Activated CD8-positive, alpha-beta T cell treated with anti-CD3 and anti-CD28 coated beads for 36 hours (primary cell): ENCODE measurements at regions not wholly inside any gene's neighbourhood (a gene's known extent, or its start where the extent isn't known, plus 50 kb on each side); places are given as distances from the start of the nearest gene placed in this dataset.
A peak's percentile ranks its signal among the peaks of the same experiment; 100 is the strongest.

Source experiments
- ATAC-seq: fragments of 200-7000 bp; cut with Tn5 transposase; one replicate; pipeline ENCODE4 v1.10.0; 2021; ENCODE audit warnings: mild to moderate bottlenecking, moderate library complexity
- CTCF ChIA-PET: fragments of 350-600 bp; sonication (Branson Sonifier 250); formaldehyde crosslinking; loops from one replicate; lab custom pipeline; 2021; ENCODE audit warnings: antibody characterized with exemption; lab: Charles Lee
- POLR2A ChIA-PET: fragments of 350-600 bp; sonication (Branson Sonifier 250); formaldehyde crosslinking; loops from one replicate; lab custom pipeline; 2021; ENCODE audit warnings: antibody characterized with exemption; lab: Charles Lee
- DNase-seq: peaks from one replicate; pipeline ENCODE4 v3.0.0-alpha.2; 2020
- H3K27ac Mint-ChIP-seq: one replicate; pipeline ENCODE4 v1.8.0; 2021; ENCODE audit warnings: mild to moderate bottlenecking, mixed read lengths
- H3K27me3 Mint-ChIP-seq: one replicate; pipeline ENCODE4 v1.8.0; 2021; ENCODE audit warnings: mixed read lengths
- H3K36me3 Mint-ChIP-seq: one replicate; pipeline ENCODE4 v1.8.0; 2021; ENCODE audit warnings: low read depth, mixed read lengths
- H3K4me1 Mint-ChIP-seq: one replicate; pipeline ENCODE4 v1.8.0; 2021; ENCODE audit warnings: low read depth, mixed read lengths
- H3K4me3 Mint-ChIP-seq: one replicate; pipeline ENCODE4 v1.8.0; 2021; ENCODE audit warnings: mild to moderate bottlenecking, moderate library complexity, mixed read lengths
- H3K9me3 Mint-ChIP-seq: one replicate; pipeline ENCODE4 v1.8.0; 2021; ENCODE audit warnings: mixed read lengths
- CTCF ChIP-seq: fragments of 200-600 bp; IDR thresholded peaks from one replicate; pipeline ENCODE4 v1.8.0; 2022; ENCODE audit warnings: antibody characterized with exemption, mild to moderate bottlenecking
- intact Hi-C: fragments of 100-400 bp; cut with micrococcal nuclease; formaldehyde crosslinking; loops from one replicate; pipeline ENCODE4 v1.10.0; 2022

- Mint-ChIP-seq H3K4me3 (no peak overlapping the region), H3K4me1 (peaks cover 17% of the 10 kb centered on the region), H3K9me3 (peaks cover 7% of the 10 kb centered on the region), H3K27ac (no peak overlapping the region), H3K27me3 (no peaks in the 10 kb centered on the region), H3K36me3 (no peaks in the 10 kb centered on the region)
- ChIA-PET CTCF (no interaction called here), POLR2A (interaction anchor here (0.6 kb wide), 1 partner anchor 11 kb away, joined by 3 read pairs; no protein-coding TSS in a partner anchor)
- intact Hi-C loops = no loop called here
- no peak for TF ChIP-seq CTCF
- DNase-seq (no peak), ATAC-seq (peak; percentile 34)
These were observed 180.5 kb downstream of the PIK3R1 start for GRCh38 chr5:68395926-68396511.

DNA sequence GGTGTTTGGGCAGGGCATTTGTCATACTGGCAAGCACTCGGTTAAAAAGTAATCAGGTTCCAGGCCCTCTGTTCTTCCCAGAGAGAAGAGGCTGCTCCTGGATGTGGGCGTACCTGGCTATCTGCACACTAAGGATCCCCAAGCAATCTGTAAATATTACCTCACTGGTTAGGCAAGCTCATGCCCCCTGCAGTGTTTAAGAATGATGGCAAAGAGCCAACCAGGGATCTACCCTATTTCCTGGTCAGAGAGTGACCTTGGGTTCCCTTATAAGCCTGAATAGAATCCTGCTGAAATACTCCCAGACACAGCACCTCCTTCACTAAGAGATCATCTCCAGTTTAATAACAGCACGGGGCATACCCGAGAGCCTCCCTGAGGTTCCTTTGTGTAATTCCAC, 181.2 kb downstream of the PIK3R1 start:
- no peak overlapping the region for H3K27ac Mint-ChIP-seq
- no peak overlapping the region for H3K4me3 Mint-ChIP-seq
- peaks cover 7% of the 10 kb centered on the region for H3K9me3 Mint-ChIP-seq
- ChIA-PET CTCF (no interaction called here), POLR2A (no interaction called here)
- no peaks in the 10 kb centered on the region for H3K27me3 Mint-ChIP-seq
- peaks cover 17% of the 10 kb centered on the region for H3K4me1 Mint-ChIP-seq
- DNase-seq (no peak), ATAC-seq (no peak)
- no peak for TF ChIP-seq CTCF
- no peaks in the 10 kb centered on the region for H3K36me3 Mint-ChIP-seq
- intact Hi-C loops = no loop called here

DNA sequence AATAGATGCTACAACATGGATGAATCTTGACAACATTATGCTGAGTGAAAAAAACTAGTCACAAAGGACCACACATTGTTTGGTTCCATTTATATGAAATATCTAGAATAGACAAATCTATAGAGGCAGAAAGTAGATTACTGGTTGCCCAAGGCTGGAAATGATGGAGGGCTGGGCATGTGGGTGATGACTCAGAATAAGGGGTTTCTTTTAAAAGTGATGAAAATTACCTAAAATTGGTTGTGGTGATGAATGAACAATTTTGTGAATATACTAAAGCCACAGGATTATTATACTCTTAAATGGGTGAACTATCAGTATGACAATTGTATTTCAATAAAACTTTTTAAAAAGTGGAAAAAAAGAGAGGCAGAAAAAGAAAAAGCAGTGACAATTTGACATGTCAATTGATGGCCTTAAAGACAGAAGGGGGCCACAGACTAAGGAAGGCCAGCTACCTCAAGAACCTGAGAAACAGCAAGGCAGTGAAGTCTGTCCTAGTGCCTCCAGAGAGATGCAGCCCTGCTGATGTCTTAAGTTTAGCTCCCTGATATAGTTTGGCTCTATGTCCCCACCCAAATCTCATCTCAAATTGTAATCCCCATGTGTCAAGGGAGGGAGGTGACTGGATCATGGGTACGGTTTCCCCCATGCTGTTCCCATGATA, 182.7 kb downstream of the PIK3R1 start:
- POLR2A ChIA-PET = no interaction called here
- intact Hi-C loops = no loop called here
- DNase-seq (peak; percentile 47), ATAC-seq (peak; percentile 77)
- H3K27ac Mint-ChIP-seq = peak overlapping the region; percentile 27
- CTCF ChIA-PET = no interaction called here
- no peak for TF ChIP-seq CTCF
- peaks cover 5% of the 10 kb centered on the region for H3K9me3 Mint-ChIP-seq
- H3K4me1 Mint-ChIP-seq = peaks cover 14% of the 10 kb centered on the region
- no peak overlapping the region for H3K4me3 Mint-ChIP-seq
- no peaks in the 10 kb centered on the region for H3K36me3 Mint-ChIP-seq
- H3K27me3 Mint-ChIP-seq = no peaks in the 10 kb centered on the region

- Mint-ChIP-seq H3K27ac (no peak overlapping the region), H3K9me3 (peaks cover 2% of the 10 kb centered on the region), H3K27me3 (no peaks in the 10 kb centered on the region), H3K4me3 (no peak overlapping the region), H3K36me3 (no peaks in the 10 kb centered on the region), H3K4me1 (peaks cover 31% of the 10 kb centered on the region)
- ATAC-seq (no peak), DNase-seq (no peak)
- POLR2A ChIA-PET = interaction anchor here (1.0 kb wide), 1 partner anchor 517 kb away, joined by 4 read pairs; no protein-coding TSS in a partner anchor
- no peak for TF ChIP-seq CTCF
- intact Hi-C loops = no loop called here
- CTCF ChIA-PET = interaction anchor here (1.8 kb wide), 1 partner anchor 25 kb away, joined by 3 read pairs; no protein-coding TSS in a partner anchor
These were observed 187.7 kb downstream of the PIK3R1 start for GRCh38 chr5:68403301-68403700.

GRCh38 chr5:68404246-68404645, 188.7 kb downstream of the PIK3R1 start:
- CTCF ChIA-PET = interaction anchor here (1.0 kb wide), 1 partner anchor 60 kb away, joined by 3 read pairs; no protein-coding TSS in a partner anchor
- H3K36me3 Mint-ChIP-seq = no peaks in the 10 kb centered on the region
- H3K27me3 Mint-ChIP-seq = no peaks in the 10 kb centered on the region
- H3K4me1 Mint-ChIP-seq = peaks cover 27% of the 10 kb centered on the region
- no peak overlapping the region for H3K4me3 Mint-ChIP-seq
- DNase-seq (no peak), ATAC-seq (no peak)
- TF ChIP-seq CTCF = no peak
- intact Hi-C loops = no loop called here
- peaks cover 2% of the 10 kb centered on the region for H3K9me3 Mint-ChIP-seq
- H3K27ac Mint-ChIP-seq = no peak overlapping the region
- POLR2A ChIA-PET = no interaction called here
